A172 (cell line): ENCODE measurements at regions not wholly inside any gene's neighbourhood (a gene's known extent, or its start where the extent isn't known, plus 50 kb on each side); places are given as distances from the start of the nearest gene placed in this dataset.
A peak's percentile ranks its signal among the peaks of the same experiment; 100 is the strongest.

Source experiments
- DNase-seq: peaks from one replicate; pipeline ENCODE4 v3.0.0-alpha.2; 2015; ENCODE audit warnings: low spot score

DNA sequence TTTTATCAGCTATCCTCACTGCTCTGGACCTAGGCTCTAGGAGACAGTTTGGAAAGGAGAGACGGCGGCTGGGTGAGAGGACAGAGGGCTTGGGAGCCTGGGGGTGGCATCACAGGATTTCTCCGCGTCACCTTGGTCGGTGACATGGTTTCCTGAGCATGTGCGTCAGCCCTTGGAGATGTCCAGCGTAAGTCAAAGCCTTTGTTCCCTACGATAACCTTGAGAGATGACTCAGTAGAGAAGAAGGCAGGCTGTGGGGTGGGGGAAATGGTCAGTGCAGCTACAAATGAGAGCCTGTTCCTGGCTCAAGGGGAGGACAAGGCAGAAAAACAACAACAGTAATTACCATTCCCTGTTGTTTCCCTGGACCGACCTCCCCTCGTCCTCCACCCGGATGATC, 90.2 kb upstream of the TBX3 start:
- peak; percentile 93 for DNase-seq

GRCh38 chr12:114770323-114770722, 86.3 kb upstream of the TBX3 start:
- DNase-seq: no peak

DNA sequence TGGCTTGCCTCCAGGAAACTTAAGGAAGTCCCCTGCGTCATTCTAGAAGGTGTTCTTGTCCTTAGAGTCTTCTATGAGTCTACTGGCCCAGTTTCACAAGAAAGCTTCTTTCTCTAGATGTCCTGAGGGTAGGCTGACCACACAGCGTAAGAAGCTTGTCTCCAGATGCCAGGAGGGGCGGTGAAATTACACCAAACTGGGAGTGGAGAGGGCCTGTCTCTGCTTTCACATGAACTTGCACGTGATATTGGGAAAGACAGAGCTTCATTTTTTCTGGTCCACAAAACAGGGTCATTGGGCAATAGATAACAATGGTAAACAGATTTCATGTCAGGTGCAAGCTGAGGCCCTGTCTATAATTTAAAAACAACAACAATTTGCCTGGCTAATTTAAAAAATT, 85.7 kb upstream of the TBX3 start:
- no peak for DNase-seq

DNA sequence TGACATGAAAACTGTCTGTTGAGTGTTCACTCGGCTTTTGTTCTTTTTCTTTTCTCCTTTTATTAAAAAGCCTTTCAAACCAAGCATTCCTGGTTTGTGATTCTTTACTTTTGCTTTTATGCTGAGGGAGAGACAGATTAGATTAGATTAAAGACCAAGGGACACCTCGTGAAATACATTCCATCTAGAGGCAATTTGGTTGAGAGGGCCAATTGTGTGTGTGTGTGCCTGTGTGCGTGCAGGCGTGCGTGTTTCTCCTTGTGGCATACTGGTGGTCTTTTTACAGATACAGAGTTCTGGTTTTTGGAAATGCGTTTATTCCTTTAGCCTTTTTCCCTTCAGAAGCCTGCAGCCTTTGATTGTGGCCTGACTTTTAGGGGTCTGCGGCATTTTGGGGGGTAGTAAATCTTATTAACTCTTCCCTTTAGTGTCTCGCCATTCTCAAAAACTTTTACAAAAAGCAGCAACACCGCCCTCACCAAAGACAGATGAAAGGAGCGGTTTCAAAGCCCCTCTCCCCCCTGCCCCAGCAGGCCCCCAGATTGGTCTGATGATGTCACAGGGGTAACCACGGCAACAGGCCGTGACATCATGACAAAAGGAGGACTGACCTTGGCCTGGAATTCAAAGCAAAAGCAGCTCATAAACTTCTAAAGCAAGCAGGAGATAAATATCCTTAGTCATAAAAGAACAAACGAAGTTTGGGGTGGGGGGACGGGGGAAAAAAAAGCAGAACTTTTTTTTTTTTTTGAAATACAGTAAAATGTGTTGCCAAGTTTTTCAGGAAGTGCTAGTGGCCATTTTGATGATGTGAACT, 84.1 kb upstream of the TBX3 start:
- peak; percentile 8 for DNase-seq

- DNase-seq: no peak
Measured at GRCh38 chr12:114767084-114767760, 83.2 kb upstream of the TBX3 start.

- DNase-seq: no peak
Measured at GRCh38 chr12:114765960-114766691, 82.2 kb upstream of the TBX3 start.

GRCh38 chr12:114764510-114764909, 80.5 kb upstream of the TBX3 start:
- no peak for DNase-seq

DNA sequence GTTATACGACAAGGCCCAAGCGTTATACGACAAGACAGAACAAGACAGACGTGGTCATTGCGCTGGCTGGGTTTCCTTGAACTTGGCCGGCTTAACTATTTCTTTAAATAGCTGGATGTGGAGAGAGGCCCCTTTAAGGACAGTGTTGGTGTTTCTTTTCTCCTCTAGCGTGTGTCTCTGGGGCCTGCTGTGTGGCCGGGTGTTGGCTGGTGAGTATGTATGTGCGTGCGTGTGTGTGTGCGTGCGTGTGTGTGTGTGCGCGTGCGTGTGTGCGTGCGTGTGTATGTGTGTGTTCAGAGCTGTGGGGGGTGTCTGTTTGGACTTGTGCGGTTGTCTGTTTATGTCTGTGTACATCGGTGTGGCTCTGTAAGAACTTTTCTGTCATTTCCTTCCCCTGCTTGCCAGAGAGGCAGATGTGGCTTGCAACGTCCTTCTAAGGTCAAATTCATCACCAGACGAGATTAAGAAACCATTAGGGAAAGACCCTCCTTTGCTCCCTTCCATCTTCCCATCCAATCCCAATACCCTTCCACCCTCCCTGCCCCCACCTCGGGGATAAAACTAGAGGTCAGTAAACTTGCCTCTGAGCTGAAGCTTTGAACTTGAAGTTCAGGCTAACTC, 78.6 kb upstream of the TBX3 start:
- DNase-seq: no peak

- DNase-seq: no peak
Measured at GRCh38 chr12:114760151-114760877, 76.3 kb upstream of the TBX3 start.

DNA sequence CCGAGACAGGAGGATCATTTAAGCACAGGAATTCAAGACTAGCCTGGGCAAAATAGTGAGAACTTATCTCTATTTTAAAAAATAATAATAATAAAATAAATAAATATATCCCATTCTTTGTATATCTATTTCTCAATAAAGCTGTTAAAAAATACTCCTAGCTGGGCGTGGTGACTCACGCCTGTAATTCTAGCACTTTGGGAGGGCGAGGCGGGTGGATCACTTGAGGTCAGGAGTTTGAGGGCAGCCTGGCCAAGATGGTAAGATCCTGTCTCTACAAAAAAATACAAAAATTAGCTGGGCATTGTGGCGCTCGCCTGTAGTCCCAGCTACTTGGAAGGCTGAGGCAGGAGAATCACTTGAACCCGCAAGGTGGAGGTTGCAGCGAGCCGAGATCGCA, 75.7 kb upstream of the TBX3 start:
- no peak for DNase-seq

- no peak for DNase-seq
Measured at GRCh38 chr12:114757684-114758325, 73.8 kb upstream of the TBX3 start.

GRCh38 chr12:114752217-114752616, 68.2 kb upstream of the TBX3 start:
- DNase-seq: no peak

DNA sequence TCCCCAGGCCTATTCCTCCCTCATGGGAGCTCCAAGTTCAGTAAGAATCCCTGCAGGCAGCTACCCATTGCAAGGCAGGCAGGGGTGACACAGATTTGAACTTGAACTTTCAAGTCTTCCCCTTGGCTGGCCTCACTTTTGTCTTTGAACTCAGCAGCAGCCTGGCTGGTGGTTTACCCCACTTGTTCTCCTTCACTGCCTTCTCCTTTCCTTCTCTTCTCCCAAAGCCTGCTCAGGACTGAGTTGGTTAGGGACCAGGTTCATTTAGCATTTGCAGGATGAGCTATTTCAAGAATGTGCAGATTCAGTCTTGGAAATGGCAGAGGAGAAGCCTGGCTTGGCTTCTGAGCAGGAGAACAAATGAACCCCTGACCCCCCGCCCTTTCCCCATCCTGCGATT, 67.7 kb upstream of the TBX3 start:
- no peak for DNase-seq

GRCh38 chr12:114750917-114751316, 66.9 kb upstream of the TBX3 start:
- DNase-seq: no peak

- DNase-seq: no peak
Measured at GRCh38 chr12:114749065-114749464, 65.1 kb upstream of the TBX3 start.

- no peak for DNase-seq
Measured at GRCh38 chr12:114747012-114747858, 63.3 kb upstream of the TBX3 start.

DNA sequence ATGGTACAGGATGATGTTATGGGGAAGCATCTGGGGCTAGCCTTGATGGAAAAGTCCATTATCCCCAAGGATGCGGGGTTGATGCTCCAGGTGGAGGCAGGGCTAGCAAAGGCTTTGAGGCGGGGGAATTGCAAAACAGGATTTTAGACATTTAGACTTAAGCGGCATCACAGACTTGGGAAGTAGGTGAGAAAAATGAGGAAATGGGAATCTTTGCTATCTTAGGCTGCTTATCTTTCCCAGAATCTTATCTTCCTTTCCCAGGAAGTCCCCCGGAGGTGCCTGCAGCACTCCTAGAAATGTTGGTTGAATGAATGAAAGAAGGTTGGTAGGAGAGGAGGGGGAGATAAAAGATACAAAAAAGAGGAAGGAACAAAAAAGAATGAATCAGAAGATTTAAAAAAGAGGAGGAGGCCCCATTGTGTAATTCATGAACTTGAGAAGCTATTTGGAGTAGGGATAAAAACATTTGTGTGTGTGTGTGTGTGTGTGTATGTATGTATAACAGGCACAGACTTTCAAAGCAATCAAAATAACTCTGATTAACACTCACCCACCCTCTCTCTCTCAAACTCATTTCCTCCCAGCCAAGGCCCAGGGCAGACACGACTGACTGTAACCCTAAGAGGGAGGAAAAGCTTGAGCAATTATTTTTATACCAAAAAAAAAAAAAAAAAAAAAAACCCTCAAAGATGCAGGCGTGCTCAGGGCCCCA, 62.5 kb upstream of the TBX3 start:
- no peak for DNase-seq

- no peak for DNase-seq
Measured at GRCh38 chr12:114744691-114745090, 60.7 kb upstream of the TBX3 start.

- no peak for DNase-seq
Measured at GRCh38 chr12:114744285-114744684, 60.3 kb upstream of the TBX3 start.

GRCh38 chr12:114743799-114744198, 59.8 kb upstream of the TBX3 start:
- no peak for DNase-seq
